Eye (tissue), 1 donor: ENCODE measurements at regions not wholly inside any gene's neighbourhood (a gene's known extent, or its start where the extent isn't known, plus 50 kb on each side); places are given as distances from the start of the nearest gene placed in this dataset.

Experiments used
- DNase-seq: peaks from one replicate; pipeline ENCODE4 v3.0.0-alpha.2; 2015

DNA sequence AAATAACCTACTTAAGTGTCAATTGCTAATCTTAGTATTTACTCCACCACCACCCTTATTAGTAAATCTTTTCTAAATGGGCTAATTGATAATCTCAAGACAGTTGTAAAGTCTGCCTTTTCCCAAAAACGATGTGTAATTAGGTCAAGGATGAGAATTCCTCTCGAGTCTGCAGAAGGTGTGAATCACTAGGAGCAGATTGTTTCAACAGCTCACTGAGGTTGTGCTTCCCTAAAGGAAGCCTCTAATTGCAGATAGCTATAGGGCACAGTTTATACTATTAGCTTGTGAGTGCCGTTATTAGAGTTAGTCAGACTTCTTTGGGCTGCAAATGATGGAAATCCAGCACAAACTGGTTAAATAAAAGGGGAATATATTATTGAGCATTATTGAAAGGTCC, 84.9 kb downstream of the C11orf91 start:
- no peak for DNase-seq

DNA sequence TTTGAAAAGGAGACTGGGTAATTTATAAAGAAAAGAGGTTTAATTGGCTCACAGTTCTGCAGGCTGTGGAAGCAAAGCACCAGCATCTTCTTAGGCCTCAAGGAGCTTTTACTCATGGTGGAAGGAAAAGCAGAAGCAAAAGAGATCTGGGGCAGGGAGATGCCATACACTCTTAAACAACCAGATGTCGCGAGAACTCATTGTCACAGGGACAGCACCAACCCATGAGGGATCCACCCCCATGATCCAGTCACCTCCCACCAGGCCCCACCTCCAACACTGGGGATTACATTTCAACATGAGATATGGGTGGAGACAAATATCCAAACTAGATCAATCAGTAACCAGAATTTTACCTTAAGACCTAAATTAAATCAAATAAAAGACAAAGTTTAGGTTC, 87.2 kb downstream of the C11orf91 start:
- DNase-seq, result no peak

DNA sequence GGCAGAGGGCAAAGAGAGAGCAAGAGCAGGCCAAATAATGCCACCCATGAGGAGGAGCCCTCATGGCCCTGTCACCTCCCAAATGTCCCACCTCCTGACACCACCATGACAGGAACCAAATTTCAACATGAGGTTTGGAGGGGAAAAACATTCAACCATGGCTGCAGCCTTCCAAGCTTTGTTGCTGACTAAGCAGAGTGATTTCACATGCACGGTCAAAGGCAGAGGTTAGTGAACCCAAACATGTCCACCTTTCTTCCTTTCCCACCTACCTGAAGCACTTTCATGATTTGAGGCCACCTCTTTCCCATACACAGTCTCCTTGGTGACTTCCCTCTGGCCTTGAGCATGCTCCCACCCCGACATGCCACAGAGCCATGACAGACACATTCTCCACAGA, 89.7 kb downstream of the C11orf91 start:
- DNase-seq, result no peak

DNA sequence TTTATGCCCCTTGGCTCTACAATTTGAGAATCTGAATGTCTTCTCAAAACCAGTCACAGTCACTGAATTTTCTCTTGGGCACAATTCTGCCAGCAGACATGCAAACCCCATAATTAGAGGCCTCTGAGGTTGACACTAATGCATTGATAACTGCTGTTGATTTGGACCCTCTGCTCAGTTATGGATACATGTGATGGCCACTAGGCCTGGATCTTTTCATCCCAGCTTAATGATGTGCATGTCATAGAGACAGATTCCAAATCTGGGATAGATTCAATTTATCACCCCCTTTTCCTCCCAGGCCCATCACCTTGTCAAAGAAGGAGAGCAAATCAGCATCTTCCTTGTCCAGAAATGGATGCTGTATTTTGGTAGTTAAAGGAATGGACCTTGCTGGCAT, 92.2 kb downstream of the C11orf91 start:
- no peak for DNase-seq

DNA sequence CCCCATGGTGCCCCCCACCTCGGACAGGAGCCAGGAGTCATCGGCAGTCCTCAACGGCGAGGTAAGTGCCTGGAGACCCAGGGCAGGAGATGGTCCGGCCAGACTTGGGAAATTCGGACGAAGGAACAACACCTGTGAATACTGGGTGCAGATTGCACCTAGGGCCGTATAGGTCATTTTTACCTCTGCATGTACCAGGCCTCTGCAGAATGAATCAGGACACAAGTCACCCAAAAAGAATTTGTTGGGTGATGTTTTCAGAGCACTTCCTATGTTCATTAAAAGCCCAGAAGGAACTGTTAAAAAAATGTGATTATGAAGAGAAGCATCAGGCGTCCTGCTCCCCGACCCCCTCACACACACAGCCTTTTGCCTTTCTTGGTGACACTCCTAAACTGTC, 93.9 kb downstream of the C11orf91 start:
- DNase-seq, result no peak

DNA sequence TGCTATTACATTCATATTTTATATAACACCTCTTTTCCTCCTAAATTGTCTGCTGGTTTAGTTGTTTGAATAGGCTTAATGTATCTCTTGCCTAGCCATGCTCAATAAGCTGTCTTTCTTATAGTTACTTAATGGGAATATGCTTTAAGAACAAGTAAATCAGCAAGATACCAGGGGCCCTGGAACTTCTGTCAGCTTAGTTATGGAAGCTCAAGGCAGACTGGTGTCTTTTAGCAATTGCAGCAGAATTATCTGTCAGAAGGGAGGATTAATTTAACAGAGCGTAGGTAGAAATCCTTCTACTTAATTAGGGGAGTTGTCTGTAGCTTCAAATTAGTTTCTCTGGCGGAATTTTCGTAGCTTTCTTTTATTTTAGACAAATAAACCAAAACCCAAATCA, 94.9 kb downstream of the C11orf91 start:
- no peak for DNase-seq

DNA sequence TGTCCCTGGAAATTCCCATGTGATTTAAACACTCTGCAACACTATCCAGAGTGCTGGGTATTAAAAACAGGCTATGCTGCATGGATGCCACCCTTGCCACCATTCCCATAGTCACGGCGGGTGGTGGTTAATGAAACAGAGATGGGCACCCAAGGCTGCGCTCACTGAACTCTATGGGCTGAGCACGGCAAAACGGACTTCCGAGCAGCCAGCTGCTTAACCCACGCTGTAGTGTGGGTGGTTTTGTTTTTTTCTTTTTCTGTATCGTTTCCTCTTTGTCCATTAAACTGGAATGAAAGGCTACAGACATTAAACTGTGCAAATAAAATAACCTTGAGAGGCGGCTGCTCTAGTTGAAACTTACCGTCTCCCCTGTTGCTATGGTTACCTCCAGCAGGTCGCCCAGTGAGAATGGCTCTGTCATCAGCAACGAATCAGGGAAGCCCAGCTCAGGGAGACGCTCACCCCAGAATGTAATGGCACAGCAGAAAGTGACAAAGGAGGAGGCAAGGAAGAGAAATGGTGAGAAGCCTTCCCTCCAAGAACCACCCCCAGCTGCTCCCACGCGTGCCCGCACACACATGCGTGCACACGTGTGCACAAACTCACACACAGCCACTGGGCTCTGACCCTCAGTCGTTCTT, 102.1 kb downstream of the C11orf91 start:
- DNase-seq, result peak; percentile 70

DNA sequence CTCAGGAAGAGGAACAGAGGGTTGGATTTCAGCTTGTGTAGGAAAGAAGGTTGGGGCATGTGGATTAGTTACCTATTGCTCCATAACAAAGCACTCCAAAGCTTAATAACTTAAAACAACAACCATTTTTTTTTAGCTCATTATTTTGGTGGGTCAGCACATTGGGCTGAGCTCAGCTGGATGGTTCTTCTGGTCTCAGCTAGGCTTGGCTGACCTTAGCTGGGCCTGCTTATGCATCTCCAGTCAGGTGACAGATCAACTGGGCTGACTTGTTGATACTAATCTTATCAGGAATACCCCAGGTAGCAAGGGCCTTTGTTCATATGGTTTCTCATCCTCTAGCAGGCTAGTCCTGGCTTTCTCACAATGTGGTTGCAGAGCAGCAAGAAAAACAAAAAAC, 106.4 kb downstream of the C11orf91 start:
- no peak for DNase-seq

DNA sequence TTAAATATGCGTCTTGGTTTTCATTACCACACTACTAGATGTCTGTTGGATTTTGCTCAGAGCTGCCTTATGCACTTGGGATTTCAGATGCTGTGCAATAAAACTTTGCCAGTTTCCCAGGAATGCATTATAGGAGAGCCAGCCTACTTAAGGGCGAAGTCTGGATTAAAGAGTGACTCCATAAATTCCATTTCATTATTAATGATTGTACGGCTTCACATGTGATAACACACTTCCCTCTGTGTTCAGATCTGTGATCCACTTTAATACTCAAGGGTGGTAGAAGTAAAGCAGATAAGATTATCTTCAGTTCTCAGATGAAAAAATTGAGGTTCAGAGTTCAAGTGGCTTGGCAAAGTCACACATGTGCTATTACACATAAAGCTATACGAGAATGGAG, 110.2 kb downstream of the C11orf91 start:
- no peak for DNase-seq

DNA sequence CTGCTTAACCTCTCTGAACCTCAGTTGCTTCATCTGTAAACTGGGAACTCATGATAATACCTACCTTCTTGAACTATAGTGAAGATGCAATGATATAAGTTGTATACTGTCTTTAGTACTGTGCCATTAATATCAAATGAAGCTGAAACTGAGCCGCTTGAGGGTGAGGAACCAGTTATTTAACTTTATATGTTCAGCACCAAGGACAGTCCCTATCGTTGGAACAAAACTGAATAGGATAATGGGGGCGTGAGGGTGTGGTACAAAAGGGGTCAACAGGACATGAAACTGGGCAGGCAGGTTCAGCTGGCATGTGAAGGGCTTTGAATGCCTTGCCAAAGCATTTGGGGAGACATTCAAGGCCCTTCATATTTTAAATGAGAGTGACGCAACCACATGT, 112.6 kb downstream of the C11orf91 start:
- no peak for DNase-seq

DNA sequence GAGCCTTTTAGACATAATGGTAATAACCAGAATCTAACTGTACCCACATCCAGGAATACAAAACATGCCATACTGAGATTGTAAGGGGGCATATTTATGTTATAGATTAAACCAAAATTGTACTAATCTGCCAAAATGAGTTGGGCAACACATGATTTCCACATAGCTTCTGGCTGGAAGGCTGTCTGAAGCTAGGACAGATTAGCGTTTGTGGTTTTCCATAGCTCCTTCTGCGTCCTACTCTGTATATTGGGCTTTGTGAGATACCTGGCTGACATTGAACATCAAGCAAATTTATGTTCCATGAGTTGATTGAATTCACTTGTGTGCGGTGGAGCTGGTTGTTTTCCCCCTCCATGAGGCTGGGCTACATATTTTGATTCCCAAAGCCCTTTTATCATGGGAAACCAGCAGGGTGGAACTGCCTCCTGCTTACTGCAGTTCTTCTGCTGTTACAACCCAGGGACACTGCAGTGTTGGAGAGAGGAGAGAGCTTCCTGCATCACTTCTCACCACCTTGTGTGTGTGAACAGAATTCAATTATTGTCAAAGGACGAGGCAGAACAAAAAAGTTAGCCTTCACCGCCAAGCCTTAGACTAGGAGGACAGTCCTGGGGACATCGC, 114.9 kb downstream of the C11orf91 start:
- DNase-seq, result no peak

DNA sequence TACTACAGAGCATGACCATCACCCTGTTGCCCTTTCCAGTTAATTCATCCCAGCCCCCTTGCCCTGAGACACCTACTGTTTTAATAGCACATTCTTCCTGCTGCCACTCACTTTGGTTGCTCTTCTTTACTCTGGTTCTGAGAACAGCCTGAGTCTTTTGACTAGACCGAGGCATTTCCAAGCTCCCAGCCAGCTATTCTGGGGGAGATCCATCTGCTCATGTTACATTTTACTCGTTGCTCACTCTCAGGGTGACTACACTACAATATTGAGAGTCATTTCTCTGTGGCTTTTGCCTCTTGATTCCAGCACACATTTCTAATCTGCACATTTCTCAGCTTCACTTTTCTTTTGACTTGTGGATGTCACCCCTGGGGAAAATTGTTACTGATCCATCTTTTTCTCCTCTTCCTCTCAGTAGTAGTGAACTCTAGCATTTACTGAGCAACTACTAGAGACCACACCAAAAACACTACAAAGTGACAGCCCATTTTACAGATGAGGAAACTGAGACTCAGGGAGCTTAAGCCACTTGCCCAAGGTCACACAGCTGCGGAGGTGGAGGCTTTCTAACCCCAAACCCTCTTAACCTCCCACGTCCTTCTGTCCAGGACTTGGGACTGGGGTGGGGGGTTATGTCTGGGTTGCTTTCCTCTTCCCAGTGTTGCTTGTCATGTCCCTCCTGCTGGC, 117.8 kb downstream of the C11orf91 start:
- no peak for DNase-seq

DNA sequence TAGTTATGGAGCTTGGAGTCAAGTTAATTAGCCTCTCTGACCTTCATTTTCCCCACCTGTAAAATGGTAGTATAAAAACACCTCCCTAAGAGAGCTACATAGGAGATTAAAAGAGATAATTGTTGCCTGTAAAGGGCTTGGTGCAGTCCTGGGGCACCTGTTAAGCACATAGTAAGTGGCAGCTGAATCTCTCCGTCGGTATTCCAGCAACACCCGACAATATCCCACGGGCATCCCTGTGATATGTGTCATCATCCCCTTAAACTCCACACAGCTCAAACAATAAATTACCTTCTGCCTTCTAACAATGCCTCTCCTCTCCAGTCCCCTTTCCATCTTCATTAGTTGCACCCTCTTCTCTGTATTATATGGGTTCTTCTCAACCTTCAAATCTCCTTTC, 121.5 kb downstream of the C11orf91 start:
- DNase-seq, result no peak

DNA sequence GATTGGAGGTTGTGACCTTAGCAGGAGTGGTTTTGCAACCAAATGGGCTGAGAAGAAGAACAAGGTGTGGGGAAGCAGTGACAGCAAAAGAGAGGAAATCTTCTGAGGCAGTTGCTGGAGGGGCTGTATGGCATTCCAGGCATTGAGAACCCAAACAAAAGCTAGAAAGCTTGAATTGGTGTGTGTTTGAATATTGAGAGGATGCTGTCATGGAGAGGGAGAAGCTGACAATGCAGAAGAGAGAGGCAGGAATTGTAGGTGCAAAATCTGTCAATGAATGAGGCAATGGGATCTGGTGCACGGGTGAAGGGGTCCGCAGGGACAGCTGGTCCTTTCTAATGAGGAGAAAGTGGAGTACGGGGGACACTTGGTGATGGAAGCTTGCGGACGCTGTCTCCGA, 123.4 kb downstream of the C11orf91 start:
- no peak for DNase-seq

DNA sequence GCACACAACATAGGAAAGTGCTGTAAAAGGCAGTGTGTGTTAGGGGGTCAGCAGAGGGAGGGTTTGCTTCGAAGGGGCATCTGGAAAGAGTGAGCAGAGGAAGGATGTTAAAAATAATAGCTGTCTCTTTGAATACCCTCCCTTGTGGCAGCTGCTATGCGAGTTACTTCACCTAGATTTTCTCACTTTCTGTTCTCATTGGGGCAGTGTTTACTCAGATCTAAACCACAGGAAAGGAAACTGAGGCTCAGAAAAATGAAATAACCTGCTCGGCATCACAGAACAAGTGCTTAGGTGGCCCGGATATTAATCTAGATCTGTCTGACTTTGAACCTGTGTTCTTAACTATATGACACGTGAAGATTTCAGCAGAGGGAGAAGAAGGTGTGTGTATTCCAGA, 125.3 kb downstream of the C11orf91 start:
- no peak for DNase-seq

DNA sequence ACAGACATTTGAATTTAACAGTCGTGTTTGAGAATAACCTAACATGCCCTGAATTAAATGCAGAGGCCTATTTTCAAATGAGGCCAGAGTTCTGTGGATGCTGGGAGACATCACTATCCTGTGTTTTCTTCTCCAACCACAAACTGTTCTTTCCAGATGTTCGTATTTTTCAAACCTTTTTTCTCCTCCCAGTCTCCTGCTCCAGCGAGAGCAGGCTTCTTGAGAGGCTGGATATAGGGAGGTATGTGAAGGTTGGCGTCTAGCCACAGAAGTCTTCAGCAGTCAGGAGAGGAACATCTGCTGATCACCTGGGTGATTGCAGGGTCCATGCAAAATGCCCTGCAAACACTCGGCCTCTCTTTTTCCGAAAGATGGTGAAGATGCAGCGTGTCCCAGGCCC, 126.3 kb downstream of the C11orf91 start:
- DNase-seq, result no peak

DNA sequence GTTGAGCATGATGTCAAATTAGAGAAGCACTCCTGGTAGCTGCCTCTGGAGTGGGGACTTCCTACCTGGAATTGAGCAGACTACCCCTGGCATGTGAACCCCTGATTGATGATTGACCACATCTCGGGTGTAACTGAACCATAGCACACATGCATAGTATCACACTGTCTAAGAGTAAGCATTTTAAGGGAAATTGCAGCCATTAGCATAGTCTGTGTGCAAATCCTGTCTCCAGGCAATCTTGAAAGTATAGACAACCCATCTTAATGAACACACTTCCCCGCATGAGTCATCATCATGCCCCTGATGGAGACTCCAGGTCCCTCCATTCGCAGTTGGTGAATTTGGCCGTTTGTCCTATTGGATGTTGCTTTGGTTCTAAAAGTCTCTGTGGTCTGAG, 131.3 kb downstream of the C11orf91 start:
- no peak for DNase-seq

DNA sequence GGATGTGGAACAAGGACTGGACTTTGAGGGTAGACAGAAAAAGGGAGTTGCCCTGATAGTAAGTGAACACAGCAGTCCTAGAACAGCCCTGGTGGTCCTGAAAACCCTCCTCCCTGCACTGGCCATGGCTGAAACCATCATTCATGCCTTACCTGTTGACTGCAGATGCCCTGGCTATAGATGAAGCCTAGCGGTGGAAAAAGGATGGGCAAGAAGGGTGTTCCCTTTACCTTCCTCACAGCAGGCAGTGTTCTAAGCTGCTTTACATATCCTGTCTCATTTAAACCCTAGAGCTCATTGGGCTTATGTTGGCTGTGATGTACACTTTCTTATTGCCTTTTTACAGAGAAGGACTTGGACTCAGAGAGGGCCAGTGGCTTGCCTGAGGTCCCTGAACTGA, 133.6 kb downstream of the C11orf91 start:
- no peak for DNase-seq

DNA sequence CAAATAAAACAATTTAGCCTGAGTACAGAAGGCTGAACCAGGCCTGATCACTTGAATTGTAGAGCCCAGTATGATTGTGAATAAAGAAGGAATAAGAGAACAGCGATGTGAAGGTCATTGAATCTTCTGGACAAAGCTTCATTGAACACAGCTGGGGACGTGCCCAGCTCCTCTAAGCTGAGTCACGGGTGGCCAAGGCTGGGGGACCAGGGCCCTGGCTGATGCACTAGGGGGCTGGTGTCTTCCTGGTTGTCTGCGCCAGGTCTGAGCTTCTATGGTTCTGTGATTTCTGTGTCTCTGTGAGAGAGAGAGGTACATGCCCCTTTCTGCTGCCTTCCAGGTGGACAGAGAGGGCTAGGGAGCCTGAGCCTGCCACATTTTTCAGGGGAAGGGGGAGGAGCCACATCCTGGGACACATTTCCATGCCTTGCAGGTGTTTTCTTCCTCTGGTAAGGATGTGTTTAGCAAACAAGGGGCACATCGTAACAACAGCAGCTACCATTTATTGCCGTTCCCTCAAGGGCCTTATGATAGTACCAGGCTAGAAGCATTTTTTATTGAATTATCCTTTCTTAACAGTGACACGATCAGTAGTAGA, 135.7 kb downstream of the C11orf91 start:
- DNase-seq, result no peak

DNA sequence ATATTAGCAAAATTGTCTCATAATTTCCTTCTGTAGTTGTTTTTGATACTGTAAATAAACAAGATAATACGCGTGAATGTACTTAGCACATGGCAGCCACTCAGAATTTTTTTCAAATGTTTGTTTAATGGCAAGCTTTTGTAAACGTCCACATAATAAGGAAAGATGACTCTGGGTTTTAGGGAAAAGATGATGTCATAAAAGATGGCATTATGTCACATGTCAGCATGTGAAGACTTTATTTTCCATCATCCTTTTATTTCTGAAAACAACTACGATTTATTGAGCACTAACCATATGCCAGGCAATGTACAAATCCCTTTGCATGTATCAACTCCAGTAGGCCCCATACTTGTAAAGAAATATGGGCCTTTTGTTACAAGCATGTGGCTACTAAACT, 139.9 kb downstream of the C11orf91 start:
- no peak for DNase-seq

DNA sequence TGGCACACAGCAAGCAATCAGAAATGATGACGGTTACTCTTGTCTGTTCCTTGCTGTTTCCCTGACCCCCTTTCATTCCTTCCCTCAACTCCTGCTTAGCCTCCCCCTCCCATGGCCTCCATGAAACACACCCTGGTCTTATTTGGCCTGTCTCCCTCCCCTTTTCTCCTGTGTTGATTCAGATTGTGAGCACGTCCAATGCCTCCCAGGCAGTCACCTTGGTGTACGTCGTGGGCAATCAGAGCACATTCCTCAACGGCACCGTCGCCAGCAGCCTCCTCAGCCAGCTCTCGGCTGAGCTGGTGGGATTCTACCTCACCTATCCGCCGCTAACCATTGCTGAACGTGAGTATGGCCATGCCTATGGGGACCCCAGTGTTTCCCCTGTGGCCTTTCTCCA, 141.1 kb downstream of the C11orf91 start:
- DNase-seq, result no peak

DNA sequence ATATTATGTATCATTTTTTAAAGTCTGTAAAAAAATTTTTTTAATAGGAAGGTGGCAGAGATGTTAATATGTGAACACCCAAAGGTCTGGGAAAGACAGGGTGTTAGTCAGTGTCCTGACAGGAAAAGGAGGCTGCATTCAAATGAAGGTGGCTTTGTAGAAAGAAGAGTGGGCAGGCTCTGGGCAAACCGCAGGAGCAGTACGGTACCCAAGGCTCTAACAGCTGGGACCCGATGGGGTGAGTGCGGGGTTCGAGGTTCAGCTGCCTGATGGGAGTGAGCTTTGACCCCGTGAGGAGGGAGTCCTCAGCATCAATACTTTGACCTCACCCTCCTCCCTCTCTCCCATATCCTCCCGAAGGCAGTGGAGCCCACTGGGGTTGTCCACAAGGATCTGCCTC, 142.5 kb downstream of the C11orf91 start:
- DNase-seq, result no peak

DNA sequence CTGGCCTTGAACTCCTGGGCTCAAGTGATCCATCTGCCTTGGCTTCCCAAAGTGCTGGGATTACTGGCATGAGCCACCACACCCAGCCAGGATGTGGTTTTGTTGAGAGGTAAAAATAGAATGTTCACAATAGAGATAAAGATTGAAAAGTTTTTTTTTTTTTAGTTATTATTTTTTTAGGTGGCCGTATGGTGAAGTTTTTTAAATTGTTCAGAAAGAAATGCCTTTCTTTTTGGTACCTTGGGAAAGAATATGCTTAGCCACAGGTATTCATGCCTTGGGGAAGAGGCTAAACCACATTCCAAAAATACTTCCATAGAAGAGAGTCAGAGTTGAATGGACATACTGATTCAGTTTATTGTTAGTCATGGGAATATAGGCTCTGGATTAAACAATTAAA, 143.4 kb downstream of the C11orf91 start:
- DNase-seq, result no peak

DNA sequence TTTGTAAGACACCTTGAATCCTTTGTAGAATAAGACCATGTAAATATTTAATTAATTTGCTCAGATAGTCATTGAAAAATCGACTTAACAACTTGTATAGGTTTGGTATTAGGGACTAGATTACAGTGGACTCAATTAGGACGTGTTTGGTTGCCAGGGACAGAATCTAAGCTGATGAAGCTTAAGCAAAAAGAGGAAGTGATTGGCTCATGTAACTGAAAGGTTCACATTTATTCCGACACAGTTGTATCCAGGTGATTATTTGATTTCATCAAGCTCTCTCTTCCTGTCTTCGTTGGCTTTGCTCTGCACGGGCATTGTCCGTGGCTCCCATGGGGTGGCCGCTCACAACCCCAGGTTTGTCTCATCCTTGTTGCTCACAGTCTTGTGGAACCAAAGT, 146.4 kb downstream of the C11orf91 start:
- DNase-seq, result no peak
